HG02884 (cell line): ENCODE measurements at regions not wholly inside any gene's neighbourhood (a gene's known extent, or its start where the extent isn't known, plus 50 kb on each side); places are given as distances from the start of the nearest gene placed in this dataset.
"Not testable (repeated sequence)": the region's sequence is repeated elsewhere in the genome, so short reads cannot be mapped to it uniquely, and the experiment has no call there.

Experiments
- ATAC-seq: cut with Tn5 transposase; IDR thresholded peaks from one replicate; pipeline ENCODE4 v1.9.1; 2021; ENCODE audit warnings: mild to moderate bottlenecking, moderate library complexity; ENCODE audit not compliant: unreplicated experiment

DNA sequence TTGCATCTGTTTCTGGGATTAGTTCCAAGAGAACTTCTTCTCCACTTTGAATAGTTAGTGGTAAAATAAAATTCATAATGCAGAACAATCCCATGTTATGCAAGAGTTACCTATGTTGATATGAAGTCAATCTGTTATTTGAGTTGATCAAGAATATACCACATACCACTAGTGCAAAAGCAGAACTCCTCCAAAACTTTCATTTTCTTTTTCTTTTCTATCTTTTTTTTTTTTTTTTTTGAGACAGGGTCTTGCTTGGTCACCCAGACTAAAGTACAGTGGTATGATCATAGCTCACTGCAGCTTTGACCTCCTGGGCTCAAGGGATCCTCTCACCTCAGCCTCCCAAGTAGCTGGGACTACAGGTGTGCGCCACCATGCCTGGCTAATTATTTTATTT, 78.8 kb upstream of the UMPS start:
- not testable (repeated sequence) for ATAC-seq

DNA sequence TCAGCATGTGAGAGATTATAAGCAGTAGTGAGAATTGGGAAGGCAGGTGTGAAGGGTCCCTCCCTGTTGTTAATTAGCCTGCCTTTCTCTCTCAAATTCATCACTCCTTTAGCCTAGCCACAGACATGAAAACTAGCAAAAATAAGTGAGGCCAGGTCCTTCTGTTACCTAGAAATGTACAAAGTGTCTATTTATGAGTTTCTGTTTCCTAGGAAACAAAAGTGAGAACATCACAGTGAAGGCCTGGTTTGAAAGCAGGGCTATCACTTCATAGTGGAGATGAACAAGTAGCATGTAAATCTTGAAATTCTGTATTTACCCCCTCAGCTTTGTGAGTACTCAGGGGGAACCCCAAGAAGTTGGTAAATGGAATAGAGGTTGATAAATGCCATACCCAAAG, 78.2 kb upstream of the UMPS start:
- no peak for ATAC-seq

GRCh38 chr3:124653071-124653796, 77.0 kb upstream of the UMPS start:
- ATAC-seq: no peak

DNA sequence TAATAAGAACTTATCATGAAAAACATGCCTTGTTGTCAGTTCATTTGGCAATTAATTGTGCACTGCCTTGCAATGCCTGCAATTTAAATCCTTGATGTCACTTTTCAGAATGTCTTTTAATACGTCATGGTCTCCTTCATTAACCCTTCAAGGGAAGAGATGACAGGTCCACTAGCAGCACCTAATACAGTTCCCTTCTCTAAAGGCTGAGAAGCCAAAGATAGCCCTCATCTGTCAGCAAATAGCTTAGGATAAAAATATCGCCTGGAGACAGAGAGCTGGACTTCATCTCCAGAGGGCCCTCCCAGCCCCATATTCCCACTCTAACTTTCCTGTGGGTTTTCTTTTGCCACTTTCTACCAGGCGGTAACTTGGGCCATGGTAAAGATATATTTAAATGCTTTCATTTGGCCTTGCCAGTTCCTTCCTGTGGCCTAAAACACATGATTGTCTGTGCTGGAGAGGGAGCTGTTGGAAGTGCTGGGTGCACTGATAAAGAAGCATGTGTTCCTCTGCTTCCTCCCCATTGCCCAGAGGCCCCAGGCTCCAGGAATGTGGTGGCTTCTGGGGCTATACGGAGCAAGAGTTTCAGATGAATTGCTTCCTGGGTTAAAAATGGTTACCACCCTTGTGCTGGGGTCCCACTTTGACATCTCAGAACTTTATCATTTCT, 76.3 kb upstream of the UMPS start:
- no peak for ATAC-seq

DNA sequence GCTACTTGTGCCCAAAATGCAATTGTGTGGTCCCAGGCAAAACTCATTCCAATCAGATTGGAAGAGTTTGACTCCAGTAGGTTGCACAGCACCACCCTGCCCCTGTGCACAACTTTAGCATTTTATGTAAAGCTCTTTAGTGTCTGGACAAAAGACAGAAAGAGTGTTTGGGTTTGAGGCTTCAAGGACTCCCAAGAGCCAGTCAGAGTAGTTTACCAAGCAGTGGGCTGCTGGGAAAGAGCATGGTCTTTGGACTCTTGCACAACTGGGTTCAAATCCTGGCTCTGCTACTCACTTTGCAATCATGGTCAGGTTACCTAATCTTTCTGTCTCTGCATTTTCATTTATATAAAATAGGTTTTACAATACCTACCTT, 75.8 kb upstream of the UMPS start:
- no peak for ATAC-seq

- ATAC-seq: no peak
These were observed 73.7 kb upstream of the UMPS start for GRCh38 chr3:124656531-124656930.

DNA sequence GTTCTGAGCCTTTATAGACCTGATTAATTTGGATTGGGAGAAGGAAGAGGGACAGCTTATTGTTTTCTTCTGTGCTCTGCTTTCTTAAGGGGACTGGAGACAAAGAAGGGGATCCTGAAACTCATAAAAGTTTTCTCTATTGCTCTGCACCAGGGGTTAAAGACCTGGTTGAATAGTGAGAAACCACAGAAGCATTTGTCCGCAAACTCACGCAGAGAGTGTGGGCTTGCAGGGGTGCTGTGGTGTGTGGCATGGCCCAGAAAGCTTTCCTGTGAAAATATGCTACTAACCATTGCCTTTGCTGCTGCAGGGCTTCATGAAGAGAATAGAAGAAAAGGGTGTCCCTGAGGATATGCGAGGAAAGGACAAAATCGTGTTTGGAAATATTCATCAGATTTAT, 73.1 kb upstream of the UMPS start:
- no peak for ATAC-seq

GRCh38 chr3:124658270-124658669, 72.0 kb upstream of the UMPS start:
- no peak for ATAC-seq

DNA sequence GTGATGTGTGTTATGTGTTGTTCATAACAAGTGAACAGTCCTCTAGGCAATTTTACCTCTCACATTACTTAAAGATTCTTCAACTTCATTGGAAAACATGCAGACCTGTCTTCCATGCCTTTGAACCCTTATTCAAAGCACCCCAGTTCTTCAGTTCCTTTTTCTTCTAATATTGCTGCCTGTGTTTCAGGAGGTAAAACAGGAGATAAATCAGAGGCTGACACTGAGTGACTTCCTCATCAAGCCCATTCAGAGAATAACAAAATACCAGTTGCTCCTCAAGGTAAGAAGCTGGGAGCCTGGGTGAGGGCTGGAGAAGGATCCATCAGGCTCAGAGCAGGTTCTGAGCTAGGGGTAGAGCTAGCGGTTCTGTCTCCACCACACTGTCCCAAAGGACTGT, 71.1 kb upstream of the UMPS start:
- ATAC-seq: no peak

- no peak for ATAC-seq
These were observed 69.7 kb upstream of the UMPS start for GRCh38 chr3:124660599-124660998.

- no peak for ATAC-seq
These were observed 66.6 kb upstream of the UMPS start for GRCh38 chr3:124663690-124664089.

DNA sequence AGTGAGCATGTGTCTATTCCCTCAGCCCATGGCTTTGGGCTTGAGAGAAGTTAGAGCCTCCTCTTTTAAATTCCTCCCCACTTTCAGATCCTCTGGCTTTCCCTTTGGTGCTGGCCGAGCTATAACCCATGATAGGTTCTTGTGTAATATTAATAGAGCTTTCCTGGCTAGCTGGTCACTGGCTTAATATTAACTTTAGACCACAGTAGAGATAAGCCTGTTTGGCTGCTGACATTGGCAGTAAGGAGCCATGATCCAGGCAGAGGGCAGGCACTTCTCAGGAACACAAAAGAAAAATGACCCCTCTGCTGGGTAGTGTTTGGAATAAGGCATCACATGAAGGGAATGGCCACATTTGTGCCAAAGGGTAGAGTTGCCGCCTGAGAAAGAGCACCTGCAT, 65.4 kb upstream of the UMPS start:
- ATAC-seq: no peak

DNA sequence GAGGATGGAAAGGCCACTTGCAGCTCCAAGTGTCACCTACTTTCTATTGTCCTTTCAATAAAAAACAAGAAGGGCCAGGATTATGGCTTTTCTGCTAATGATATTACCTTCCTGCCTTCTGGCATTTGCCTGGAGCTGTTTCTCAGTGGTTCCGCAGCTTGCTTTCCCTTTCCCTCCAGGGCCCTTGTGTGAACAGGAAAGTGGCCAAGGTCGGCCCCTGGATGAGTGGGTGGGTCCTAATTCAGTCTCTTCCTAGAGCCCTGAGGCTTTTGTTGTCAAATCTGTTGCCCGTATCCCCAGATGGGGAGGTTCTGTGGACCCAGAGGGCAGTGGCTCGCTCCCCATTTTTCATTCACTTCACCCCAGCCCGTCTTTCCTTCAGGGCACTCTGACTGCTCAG, 64.2 kb upstream of the UMPS start:
- no peak for ATAC-seq

- ATAC-seq: no peak
These were observed 60.8 kb upstream of the UMPS start for GRCh38 chr3:124669470-124669869.

DNA sequence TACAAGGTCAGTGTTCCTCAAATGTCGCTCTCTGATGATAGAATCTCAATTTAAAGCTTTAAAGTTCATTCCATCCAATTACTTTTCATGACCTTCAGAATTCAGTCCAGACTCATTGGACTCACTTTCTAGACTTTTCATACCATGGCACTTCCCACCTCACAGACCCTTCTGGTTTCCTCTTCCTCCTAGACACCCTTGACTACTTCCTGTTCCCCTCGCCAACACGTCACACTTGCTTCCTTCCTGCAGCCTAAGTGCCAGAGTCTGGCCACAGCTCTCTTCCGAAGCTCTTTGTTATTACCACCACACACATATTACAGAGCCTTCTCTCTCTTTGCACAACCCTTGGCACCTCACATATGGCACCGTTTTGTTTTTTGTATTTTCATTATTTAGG, 59.1 kb upstream of the UMPS start:
- ATAC-seq: no peak

GRCh38 chr3:124674336-124674735, 55.9 kb upstream of the UMPS start:
- ATAC-seq: no peak

DNA sequence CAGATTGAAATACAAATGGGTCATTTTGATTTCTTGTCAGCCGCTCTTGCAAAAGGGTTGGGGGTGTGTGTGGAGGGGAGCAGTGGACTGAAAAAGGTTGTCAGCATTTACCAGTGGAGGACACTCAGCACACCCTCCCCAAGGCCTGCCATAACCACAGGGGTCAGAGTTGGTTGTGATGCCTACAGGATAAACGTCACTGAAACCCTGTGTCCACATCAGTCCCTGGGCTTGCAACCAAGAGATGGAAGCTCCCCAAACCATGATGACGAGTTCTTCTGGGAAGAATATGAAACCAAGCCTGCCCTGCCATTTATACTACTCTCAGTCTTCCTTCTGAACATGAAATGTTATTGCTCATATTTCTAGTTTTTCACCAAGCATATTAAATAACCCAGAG, 54.0 kb upstream of the UMPS start:
- ATAC-seq: no peak

DNA sequence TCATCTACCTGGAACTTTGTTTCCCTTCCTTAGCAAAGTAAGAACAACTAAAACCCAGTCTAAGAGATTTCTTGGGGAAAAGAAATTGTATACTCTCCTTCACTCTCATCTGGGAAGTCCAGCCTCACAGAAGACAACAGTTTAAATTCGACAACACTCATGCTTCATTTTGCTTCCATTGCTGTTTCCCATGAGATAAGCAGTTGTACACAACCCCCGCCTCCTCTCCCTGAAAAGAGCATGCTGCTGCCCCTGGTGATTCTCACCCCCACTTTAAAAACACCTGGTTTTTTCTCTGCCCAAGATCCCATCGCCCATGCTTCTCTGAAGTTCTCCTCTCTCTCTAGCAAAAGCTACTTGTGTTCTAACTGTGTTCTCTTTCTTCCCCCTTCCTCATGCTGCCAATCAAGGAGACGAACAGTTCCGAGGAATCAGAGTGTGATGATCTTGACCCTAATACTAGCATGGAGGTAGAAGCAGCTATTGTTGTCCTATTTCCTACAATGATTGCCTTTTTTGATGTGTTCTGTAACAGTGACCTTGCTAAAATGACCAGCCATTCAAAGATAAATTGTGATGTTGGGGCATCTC, 51.1 kb upstream of the UMPS start:
- no peak for ATAC-seq
